Neural progenitor cell (in vitro differentiated cells): ENCODE measurements at regions not wholly inside any gene's neighbourhood (a gene's known extent, or its start where the extent isn't known, plus 50 kb on each side); places are given as distances from the start of the nearest gene placed in this dataset.

Experiments
- DNase-seq: peaks from one replicate; pipeline ENCODE4 v3.0.0-alpha.2; 2016; ENCODE audit warnings: low spot score
- H2AFZ ChIP-seq: fragments of 200-600 bp; sonication (generic); replicated peaks from 2 replicates; pipeline ENCODE4 v1.6.1; 2016; ENCODE audit warnings: antibody characterized with exemption
- H3F3A ChIP-seq: fragments of 200-600 bp; sonication (generic); 2 replicates; pipeline ENCODE4 v1.6.1; 2016; ENCODE audit warnings: antibody characterized with exemption, low read depth
- H3K27ac ChIP-seq: fragments of 200-600 bp; sonication (generic); 2 replicates; pipeline ENCODE4 v1.5.1; 2016; ENCODE audit warnings: mild to moderate bottlenecking
- H3K27me3 ChIP-seq: fragments of 200-600 bp; sonication (generic); 2 replicates; pipeline ENCODE4 v1.6.1; 2016; ENCODE audit warnings: mild to moderate bottlenecking, moderate library complexity
- H3K36me3 ChIP-seq: fragments of 200-600 bp; sonication (generic); 2 replicates; pipeline ENCODE4 v1.5.1; 2016
- H3K4me1 ChIP-seq: fragments of 200-600 bp; sonication (generic); 2 replicates; pipeline ENCODE4 v1.6.1; 2016; ENCODE audit warnings: mixed run types
- H3K4me2 ChIP-seq: fragments of 200-600 bp; sonication (generic); 2 replicates; pipeline ENCODE4 v1.6.1; 2016
- H3K4me3 ChIP-seq: fragments of 200-600 bp; sonication (generic); 2 replicates; pipeline ENCODE4 v1.5.1; 2016
- H3K79me2 ChIP-seq: fragments of 200-600 bp; sonication (generic); 2 replicates; pipeline ENCODE4 v1.6.1; 2016; ENCODE audit warnings: low read depth
- H3K9ac ChIP-seq: fragments of 200-600 bp; sonication (generic); 2 replicates; pipeline ENCODE4 v1.6.1; 2016
- H3K9me3 ChIP-seq: fragments of 200-600 bp; sonication (generic); 2 replicates; pipeline ENCODE4 v1.5.1; 2016; ENCODE audit warnings: low read depth
- H4K20me1 ChIP-seq: fragments of 200-600 bp; sonication (generic); 2 replicates; pipeline ENCODE4 v1.6.1; 2016; ENCODE audit warnings: low read depth
- H3K27ac Mint-ChIP-seq: 3 replicates; pipeline ENCODE4 v1.8.0; 2021; ENCODE audit warnings: mixed read lengths
- H3K27me3 Mint-ChIP-seq: 2 replicates; pipeline ENCODE4 v1.8.0; 2022; ENCODE audit warnings: low read depth, mild to moderate bottlenecking, inconsistent platforms, moderate library complexity, mixed read lengths; ENCODE audit not compliant: insufficient read depth
- H3K36me3 Mint-ChIP-seq: 3 replicates; pipeline ENCODE4 v1.8.0; 2021; ENCODE audit warnings: mixed read lengths
- H3K4me1 Mint-ChIP-seq: 3 replicates; pipeline ENCODE4 v1.8.0; 2021; ENCODE audit warnings: mixed read lengths
- H3K4me3 Mint-ChIP-seq: 3 replicates; pipeline ENCODE4 v1.8.0; 2021; ENCODE audit warnings: mild to moderate bottlenecking, moderate library complexity, mixed read lengths
- H3K9me3 Mint-ChIP-seq: 3 replicates; pipeline ENCODE4 v1.8.0; 2020; ENCODE audit warnings: mixed read lengths
- CTCF ChIP-seq: fragments of 200-600 bp; sonication (generic); IDR thresholded peaks from 2 replicates; pipeline ENCODE4 v1.5.1; 2017; ENCODE audit warnings: antibody characterized with exemption, mild to moderate bottlenecking

- H3K36me3 Mint-ChIP-seq: no peaks in the 10 kb centered on the region
- Histone ChIP-seq H2AFZ (no peak overlapping the region), H3K4me3 (no peak overlapping the region), H3K27me3 (no peaks in the 10 kb centered on the region), H3F3A (no peaks in the 10 kb centered on the region), H3K9me3 (no peaks in the 10 kb centered on the region), H3K4me1 (no peaks in the 10 kb centered on the region), H3K4me2 (no peak overlapping the region), H3K36me3 (no peaks in the 10 kb centered on the region), H3K9ac (no peak overlapping the region), H3K27ac (no peak overlapping the region), H4K20me1 (no peaks in the 10 kb centered on the region), H3K79me2 (no peaks in the 10 kb centered on the region)
- H3K27ac Mint-ChIP-seq: no peak overlapping the region
- no peak for DNase-seq
- H3K4me1 Mint-ChIP-seq: no peaks in the 10 kb centered on the region
- H3K9me3 Mint-ChIP-seq: peaks cover 4% of the 10 kb centered on the region
- H3K27me3 Mint-ChIP-seq: no peaks in the 10 kb centered on the region
- TF ChIP-seq CTCF: no peak
- no peak overlapping the region for H3K4me3 Mint-ChIP-seq
Measured at GRCh38 chrX:84933956-84934556, 69.6 kb upstream of the APOOL start.
